GM12878 (cell line): ENCODE measurements at regions not wholly inside any gene's neighbourhood (a gene's known extent, or its start where the extent isn't known, plus 50 kb on each side); places are given as distances from the start of the nearest gene placed in this dataset.

ENCODE experiments used
- ATAC-seq: fragments of 200-7000 bp; cut with Tn5 transposase; 3 replicates; pipeline ENCODE4 v1.9.1; 2020; ENCODE audit warnings: mild to moderate bottlenecking, moderate library complexity
- BruUV-seq: library from RNA; stranded (reverse); fragments of 400-500 nt; replicated peaks from 2 replicates; lab custom pipeline; 2021; lab: Mats Ljungman, UMichigan
- CTCF ChIA-PET: fragments of 300-600 bp; sonication (Branson Sonifier 250); formaldehyde crosslinking; extraction: SDS; loops from one replicate; lab custom pipeline; 2021; ENCODE audit warnings: inconsistent platforms; lab: Yijun Ruan, JAX
- POLR2A ChIA-PET: fragments of 350-600 bp; formaldehyde crosslinking; extraction: SDS; loops from one replicate; lab custom pipeline; 2021; ENCODE audit warnings: inconsistent platforms; lab: Charles Lee
- RAD21 ChIA-PET: fragments of 300-600 bp; sonication (Branson Sonifier 250); formaldehyde crosslinking; loops from one replicate; lab custom pipeline; 2023; ENCODE audit warnings: antibody characterized with exemption; ENCODE audit not compliant: unreplicated experiment; lab: Charles Lee
- SMC1A ChIA-PET: fragments of 300-600 bp; sonication (Branson Sonifier 250); formaldehyde crosslinking; loops from one replicate; lab custom pipeline; 2023; ENCODE audit not compliant: unreplicated experiment, uncharacterized antibody; lab: Charles Lee
- DNase-seq: peaks from one replicate; pipeline ENCODE4 v3.0.0-alpha.2; 2011; ENCODE audit warnings: low read depth, low spot score
- FAIRE-seq: peaks from 3 replicates; lab custom pipeline; 2011; peaks lifted over from hg19 to GRCh38; lab: Jason Lieb, UNC
- H2AFZ ChIP-seq: 2 replicates; pipeline ENCODE4 v1.6.0; 2011; ENCODE audit warnings: low read depth, low read length, control low read depth; ENCODE audit not compliant: control insufficient read depth
- H3K27ac ChIP-seq: 2 replicates; pipeline ENCODE4 v1.5.1; 2011; ENCODE audit warnings: control low read depth; ENCODE audit not compliant: control insufficient read depth, insufficient read depth
- H3K27me3 ChIP-seq, 2 experiments: replicated peaks in 1 of 2; 2 replicates each; pipeline versions ENCODE4 v1.6.0 to v1.6.1; 2011; ENCODE audit warnings: low read length in 1 of 2; ENCODE audit not compliant: control insufficient read depth in 2 of 2, insufficient read depth in 2 of 2
- H3K36me3 ChIP-seq, 2 experiments: 2 replicates each; pipeline ENCODE4 v1.5.1; 2011; ENCODE audit warnings: low read length in 1 of 2; ENCODE audit not compliant: control insufficient read depth in 2 of 2, insufficient read depth in 2 of 2
- H3K4me1 ChIP-seq: 2 replicates; pipeline ENCODE4 v1.6.1; 2011; ENCODE audit warnings: mild to moderate bottlenecking, low read length, moderate library complexity, mixed read lengths; ENCODE audit not compliant: control insufficient read depth, insufficient read depth
- H3K4me2 ChIP-seq: 2 replicates; pipeline ENCODE4 v1.6.0; 2011; ENCODE audit warnings: control low read depth; ENCODE audit not compliant: control insufficient read depth, insufficient read depth
- H3K4me3 ChIP-seq: fragments of 200-600 bp; sonication (generic); 2 replicates; pipeline ENCODE4 v1.5.1; 2016
- H3K79me2 ChIP-seq: 2 replicates; pipeline ENCODE4 v1.6.0; 2011; ENCODE audit warnings: low read length; ENCODE audit not compliant: control insufficient read depth, insufficient read depth
- H3K9ac ChIP-seq: 2 replicates; pipeline ENCODE4 v1.8.0; 2011; ENCODE audit warnings: low read length, control low read depth, mixed read lengths; ENCODE audit not compliant: control insufficient read depth, insufficient read depth
- H3K9me3 ChIP-seq: replicated peaks from 3 replicates; pipeline ENCODE4 v1.5.1; 2011; ENCODE audit warnings: mild to moderate bottlenecking, low read length; ENCODE audit not compliant: control insufficient read depth, insufficient read depth
- H4K20me1 ChIP-seq: 2 replicates; pipeline ENCODE4 v1.6.0; 2011; ENCODE audit not compliant: control insufficient read depth, insufficient read depth
- BACH1 ChIP-seq: fragments of 450-650 bp; IDR thresholded peaks from 2 replicates; pipeline ENCODE4 v1.6.1; 2017; ENCODE audit warnings: mild to moderate bottlenecking, borderline replicate concordance
- CEBPB ChIP-seq, 2 experiments: fragments of 150-350 bp in 1 of 2; IDR thresholded peaks; 2 replicates each; pipeline ENCODE4 v1.6.1; 2012 to 2014; ENCODE audit warnings: low read depth in 2 of 2, low read length in 2 of 2, borderline replicate concordance in 1 of 2, inconsistent platforms in 1 of 2
- HDGF ChIP-seq: fragments of 450-650 bp; IDR thresholded peaks from 2 replicates; pipeline ENCODE4 v1.6.1; 2016; ENCODE audit warnings: antibody characterized with exemption
- NFYB ChIP-seq: IDR thresholded peaks from 2 replicates; pipeline ENCODE4 v1.6.1; 2011; ENCODE audit warnings: low read depth, mild to moderate bottlenecking, low read length, improper control_type of control experiment, moderate library complexity; ENCODE audit not compliant: insufficient read depth
- SPI1 ChIP-seq: IDR thresholded peaks from 2 replicates; pipeline ENCODE4 v1.6.1; 2011; ENCODE audit warnings: low read depth, mild to moderate bottlenecking, low read length, moderate library complexity, borderline replicate concordance; ENCODE audit not compliant: insufficient read depth
- USF1 ChIP-seq: IDR thresholded peaks from 2 replicates; pipeline ENCODE4 v1.6.1; 2011; ENCODE audit warnings: borderline replicate concordance, low read depth, mild to moderate bottlenecking, moderate library complexity, mixed read lengths, low read length; ENCODE audit not compliant: insufficient read depth; ENCODE audit errors: extremely low read length
- WRNIP1 ChIP-seq: IDR thresholded peaks from 2 replicates; pipeline ENCODE4 v1.6.1; 2011; ENCODE audit warnings: low read depth, low read length, improper control_type of control experiment, borderline replicate concordance
- ZNF207 ChIP-seq: fragments of 450-650 bp; IDR thresholded peaks from 2 replicates; pipeline ENCODE4 v1.6.1; 2014; ENCODE audit warnings: antibody characterized with exemption, mild to moderate bottlenecking, borderline replicate concordance
- WGBS: methylation state at CpG from one replicate; pipeline ENCODE4 v1.1.6; 2016; ENCODE audit warnings: low lambda C conversion rate; ENCODE audit not compliant: insufficient replicate concordance, insufficient coverage; ENCODE audit errors: missing lambda C conversion rate; 5-methylcytosine and 5-hydroxymethylcytosine counted together
- in situ Hi-C: fragments of 300-500 bp; cut with MboI; formaldehyde crosslinking; loops from 9 replicates; pipeline ENCODE4 v1.14.3; 2018; ENCODE audit warnings: mixed read lengths
- intact Hi-C: fragments of 100-400 bp; cut with micrococcal nuclease; formaldehyde crosslinking; loops from one replicate; pipeline ENCODE4 v1.14.2; 2022; ENCODE audit not compliant: unreplicated experiment

GRCh38 chr6:168730931-168731716 lies 290.1 kb downstream of the SMOC2 start:
- in situ Hi-C loops, result no loop called here
- H3K9ac ChIP-seq, result no peak overlapping the region
- TF ChIP-seq BACH1 (no peak), HDGF (no peak), ZNF207 (no peak), NFYB (no peak), USF1 (no peak), WRNIP1 (no peak), CEBPB (IDR thresholded peaks at IDR 0.05; ENCODE audit: borderline replicate concordance in 1 of 2, low read depth in 2 of 2, low read length in 2 of 2) (no peak), SPI1 (no peak)
- no peak overlapping the region for H3K4me3 ChIP-seq
- H3K79me2 ChIP-seq, result no peaks in the 10 kb centered on the region
- POLR2A ChIA-PET, result no interaction called here
- BruUV-seq, result no TSS peak
- H3K36me3 ChIP-seq, result no peaks in the 10 kb centered on the region
- ATAC-seq (no peak), FAIRE-seq (no peak), DNase-seq (no peak)
- intact Hi-C loops, result no loop called here
- RAD21 ChIA-PET, result no interaction called here
- H4K20me1 ChIP-seq, result no peaks in the 10 kb centered on the region
- CTCF ChIA-PET, result interaction anchor here (0.6 kb wide), 1 partner anchor 20 kb away, joined by 3 read pairs; no protein-coding TSS in a partner anchor
- WGBS, result 29% methylated on average over 14 of the region's 14 CpGs
- no peaks in the 10 kb centered on the region for H3K9me3 ChIP-seq
- H3K27ac ChIP-seq, result no peak overlapping the region
- no peaks in the 10 kb centered on the region for H3K27me3 ChIP-seq
- no peaks in the 10 kb centered on the region for H3K4me1 ChIP-seq
- SMC1A ChIA-PET, result no interaction called here
- no peak overlapping the region for H2AFZ ChIP-seq
- no peak overlapping the region for H3K4me2 ChIP-seq
